HG02571 (cell line): ENCODE measurements at regions not wholly inside any gene's neighbourhood (a gene's known extent, or its start where the extent isn't known, plus 50 kb on each side); places are given as distances from the start of the nearest gene placed in this dataset.

ENCODE experiments used
- ATAC-seq: cut with Tn5 transposase; IDR thresholded peaks from one replicate; pipeline ENCODE4 v1.9.1; 2021; ENCODE audit warnings: mild to moderate bottlenecking, moderate library complexity; ENCODE audit not compliant: unreplicated experiment

GRCh38 chr1:59105548-59106507, 191.1 kb upstream of the FGGY start:
- no peak for ATAC-seq

GRCh38 chr1:59107516-59107915, 189.4 kb upstream of the FGGY start:
- no peak for ATAC-seq

GRCh38 chr1:59107916-59108315, 189.0 kb upstream of the FGGY start:
- no peak for ATAC-seq

- ATAC-seq: no peak
Measured at GRCh38 chr1:59108481-59109317, 188.2 kb upstream of the FGGY start.

GRCh38 chr1:59110271-59110670, 186.6 kb upstream of the FGGY start:
- ATAC-seq: no peak

- no peak for ATAC-seq
Measured at GRCh38 chr1:59113876-59114457, 182.9 kb upstream of the FGGY start.

GRCh38 chr1:59115865-59116264, 181.0 kb upstream of the FGGY start:
- ATAC-seq: no peak

- no peak for ATAC-seq
Measured at GRCh38 chr1:59116920-59117542, 179.9 kb upstream of the FGGY start.

- no peak for ATAC-seq
Measured at GRCh38 chr1:59122527-59122926, 174.4 kb upstream of the FGGY start.

GRCh38 chr1:59123081-59123681, 173.7 kb upstream of the FGGY start:
- no peak for ATAC-seq

GRCh38 chr1:59124166-59124565, 172.7 kb upstream of the FGGY start:
- ATAC-seq: no peak

GRCh38 chr1:59125154-59125553, 171.7 kb upstream of the FGGY start:
- ATAC-seq: no peak

- no peak for ATAC-seq
Measured at GRCh38 chr1:59125676-59126320, 171.1 kb upstream of the FGGY start.

GRCh38 chr1:59126366-59126765, 170.5 kb upstream of the FGGY start:
- no peak for ATAC-seq

- no peak for ATAC-seq
Measured at GRCh38 chr1:59128239-59128736, 168.6 kb upstream of the FGGY start.

GRCh38 chr1:59128784-59129227, 168.1 kb upstream of the FGGY start:
- no peak for ATAC-seq

GRCh38 chr1:59132295-59132694, 164.6 kb upstream of the FGGY start:
- no peak for ATAC-seq

- ATAC-seq: no peak
Measured at GRCh38 chr1:59133997-59134396, 162.9 kb upstream of the FGGY start.

GRCh38 chr1:59135761-59136255, 161.1 kb upstream of the FGGY start:
- no peak for ATAC-seq
